GM13976 (cell line): ENCODE measurements at regions not wholly inside any gene's neighbourhood (a gene's known extent, or its start where the extent isn't known, plus 50 kb on each side); places are given as distances from the start of the nearest gene placed in this dataset.
"Not testable (repeated sequence)": the region's sequence is repeated elsewhere in the genome, so short reads cannot be mapped to it uniquely, and the experiment has no call there.

Experiments used
- DNase-seq: peaks from one replicate; pipeline ENCODE4 v3.0.0; 2012; ENCODE audit warnings: low spot score
- in situ Hi-C: fragments of 300-500 bp; cut with MboI; formaldehyde crosslinking; loops from one replicate; pipeline ENCODE4 v1.12.0; 2022; ENCODE audit warnings: low sequenced_read_pairs, mixed read lengths, inconsistent platforms; ENCODE audit not compliant: unreplicated experiment
- TF ChIP-seq, protein P1 (sequence below): IDR thresholded peaks from 2 replicates; pipeline ENCODE4 v1.5.1; 2012; ENCODE audit warnings: borderline replicate concordance, mild to moderate bottlenecking; ENCODE audit not compliant: insufficient read depth; ENCODE audit errors: extremely low read depth, missing control alignments, control extremely low read depth

DNA sequence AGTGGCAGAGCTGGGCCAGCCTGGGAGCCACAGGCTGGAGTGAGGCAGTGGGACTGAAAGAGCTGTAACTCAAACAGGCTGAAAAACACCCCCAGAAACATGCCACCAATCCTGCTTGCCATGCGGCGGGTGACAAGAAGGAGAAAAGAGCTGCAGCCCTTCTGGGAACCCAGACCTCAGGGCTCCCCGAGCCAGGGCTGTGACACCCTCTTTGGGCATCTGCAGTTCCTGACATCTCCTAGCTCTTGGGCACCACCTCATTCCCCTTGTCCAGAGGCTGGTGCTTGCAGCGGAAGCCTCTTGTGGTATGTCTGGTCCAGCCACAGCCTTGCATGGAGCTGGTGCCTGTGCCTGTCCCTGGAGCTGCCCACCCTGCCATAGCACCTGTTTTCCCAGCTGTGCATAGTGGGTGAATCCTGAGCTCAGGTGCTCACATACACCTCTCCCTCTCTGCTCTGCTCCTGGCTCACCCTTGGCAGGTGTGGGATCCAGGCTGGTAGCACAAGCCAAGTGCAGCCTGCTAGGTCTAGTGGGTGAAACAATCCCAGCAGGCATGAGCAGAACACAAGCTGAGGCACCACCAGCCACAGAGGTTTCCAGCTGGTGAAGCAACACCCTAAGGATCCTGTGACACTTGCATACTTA, 149.0 kb downstream of the CXXC4 start:
- in situ Hi-C loops, result no loop called here
- TF ChIP-seq, protein P1, sequence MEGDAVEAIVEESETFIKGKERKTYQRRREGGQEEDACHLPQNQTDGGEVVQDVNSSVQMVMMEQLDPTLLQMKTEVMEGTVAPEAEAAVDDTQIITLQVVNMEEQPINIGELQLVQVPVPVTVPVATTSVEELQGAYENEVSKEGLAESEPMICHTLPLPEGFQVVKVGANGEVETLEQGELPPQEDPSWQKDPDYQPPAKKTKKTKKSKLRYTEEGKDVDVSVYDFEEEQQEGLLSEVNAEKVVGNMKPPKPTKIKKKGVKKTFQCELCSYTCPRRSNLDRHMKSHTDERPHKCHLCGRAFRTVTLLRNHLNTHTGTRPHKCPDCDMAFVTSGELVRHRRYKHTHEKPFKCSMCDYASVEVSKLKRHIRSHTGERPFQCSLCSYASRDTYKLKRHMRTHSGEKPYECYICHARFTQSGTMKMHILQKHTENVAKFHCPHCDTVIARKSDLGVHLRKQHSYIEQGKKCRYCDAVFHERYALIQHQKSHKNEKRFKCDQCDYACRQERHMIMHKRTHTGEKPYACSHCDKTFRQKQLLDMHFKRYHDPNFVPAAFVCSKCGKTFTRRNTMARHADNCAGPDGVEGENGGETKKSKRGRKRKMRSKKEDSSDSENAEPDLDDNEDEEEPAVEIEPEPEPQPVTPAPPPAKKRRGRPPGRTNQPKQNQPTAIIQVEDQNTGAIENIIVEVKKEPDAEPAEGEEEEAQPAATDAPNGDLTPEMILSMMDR, result no peak

DNA sequence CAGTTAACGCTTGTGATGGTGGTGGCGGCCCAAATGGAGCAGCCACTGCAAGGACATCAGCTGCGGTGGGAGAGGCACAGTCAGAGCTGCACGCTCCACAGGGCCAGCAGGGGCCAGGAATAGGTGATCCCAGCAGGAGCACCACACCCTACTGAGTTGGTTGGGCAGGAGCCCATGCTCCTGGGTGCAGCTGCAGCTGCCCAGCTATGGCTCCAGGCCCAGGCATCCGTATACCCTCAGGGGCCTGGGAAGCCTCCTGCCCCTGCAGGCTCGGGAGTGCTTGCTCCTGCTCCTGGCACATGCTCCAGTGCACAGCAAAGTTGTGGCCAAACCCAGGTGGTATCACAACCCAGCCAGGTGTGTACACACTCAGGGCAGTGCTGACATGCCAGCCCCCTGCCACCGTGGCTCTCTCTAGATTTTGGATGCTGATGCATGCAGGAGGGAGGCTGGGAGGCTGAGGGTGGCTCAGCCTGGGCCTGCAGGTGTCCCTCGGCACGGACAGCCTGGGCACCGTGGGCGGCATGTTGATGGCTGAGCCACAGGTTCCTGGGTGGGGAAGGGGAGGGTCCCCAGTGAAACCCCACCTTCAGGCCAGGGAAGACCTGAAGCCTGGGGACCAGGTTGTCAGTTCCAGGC, 150.2 kb downstream of the CXXC4 start:
- in situ Hi-C loops, result no loop called here
- TF ChIP-seq, protein P1, result no peak
- DNase-seq, result no peak

More for the DNA sequence above, 149.0 kb downstream of the CXXC4 start:
- DNase-seq, result no peak

DNA sequence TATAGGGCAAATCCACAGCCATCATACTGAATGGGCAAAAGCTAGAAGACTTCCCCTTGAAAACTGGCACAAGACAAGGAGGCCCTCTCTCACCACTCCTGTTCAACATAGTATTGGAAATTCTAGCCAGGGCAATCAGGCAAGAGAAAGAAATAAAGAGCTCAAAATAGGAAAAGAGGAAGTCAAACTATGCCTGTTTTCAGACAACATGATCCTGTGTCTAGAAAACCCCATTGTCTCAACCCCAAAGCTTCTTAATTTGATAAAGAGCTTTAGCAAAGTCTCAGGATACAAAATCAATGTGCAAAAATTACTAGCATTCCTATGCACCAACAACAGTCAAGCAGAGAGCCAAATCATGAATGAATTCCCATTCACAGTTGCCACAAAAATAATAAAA, 160.3 kb downstream of the CXXC4 start:
- DNase-seq, result no peak
- in situ Hi-C loops, result no loop called here

DNA sequence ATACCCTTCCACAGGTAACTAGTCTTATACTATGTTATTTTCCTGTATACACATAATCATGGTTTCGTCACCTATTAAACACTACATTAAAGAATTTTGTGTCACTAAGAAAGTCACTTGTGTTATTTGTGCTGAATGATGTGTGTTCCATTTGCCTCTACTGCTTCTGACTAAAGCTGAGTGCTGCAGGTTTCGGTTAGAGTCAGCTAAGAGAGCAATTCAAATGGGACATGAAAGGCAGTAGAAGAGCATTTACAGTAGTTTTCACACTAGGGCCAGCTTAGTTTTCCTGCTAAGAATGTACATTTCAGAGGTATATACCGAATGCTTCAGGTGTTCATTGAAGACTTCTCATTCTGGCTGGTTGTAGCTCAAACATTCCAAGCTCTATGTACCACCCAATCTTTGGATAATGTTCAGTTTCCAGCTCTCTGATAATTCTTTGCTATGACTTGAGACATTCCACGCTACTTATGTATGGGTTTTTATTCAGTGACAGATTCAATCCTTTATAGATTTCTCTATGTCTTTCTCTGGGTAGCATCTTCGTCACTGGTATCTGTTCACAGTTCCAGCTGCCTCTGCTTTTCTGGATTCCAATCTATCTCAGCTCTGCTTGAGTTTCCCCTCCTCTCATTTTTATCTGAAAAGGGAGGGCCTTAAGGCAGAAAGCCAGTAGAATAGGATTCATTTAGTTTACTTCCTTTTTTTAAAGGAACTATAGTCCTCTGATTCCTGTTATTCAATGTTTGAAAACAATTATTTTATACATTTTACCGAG, 164.4 kb downstream of the CXXC4 start:
- no peak for DNase-seq
- in situ Hi-C loops, result no loop called here
- TF ChIP-seq, protein P1, result no peak

More for the DNA sequence above, 160.3 kb downstream of the CXXC4 start:
- TF ChIP-seq, protein P1, result no peak

DNA sequence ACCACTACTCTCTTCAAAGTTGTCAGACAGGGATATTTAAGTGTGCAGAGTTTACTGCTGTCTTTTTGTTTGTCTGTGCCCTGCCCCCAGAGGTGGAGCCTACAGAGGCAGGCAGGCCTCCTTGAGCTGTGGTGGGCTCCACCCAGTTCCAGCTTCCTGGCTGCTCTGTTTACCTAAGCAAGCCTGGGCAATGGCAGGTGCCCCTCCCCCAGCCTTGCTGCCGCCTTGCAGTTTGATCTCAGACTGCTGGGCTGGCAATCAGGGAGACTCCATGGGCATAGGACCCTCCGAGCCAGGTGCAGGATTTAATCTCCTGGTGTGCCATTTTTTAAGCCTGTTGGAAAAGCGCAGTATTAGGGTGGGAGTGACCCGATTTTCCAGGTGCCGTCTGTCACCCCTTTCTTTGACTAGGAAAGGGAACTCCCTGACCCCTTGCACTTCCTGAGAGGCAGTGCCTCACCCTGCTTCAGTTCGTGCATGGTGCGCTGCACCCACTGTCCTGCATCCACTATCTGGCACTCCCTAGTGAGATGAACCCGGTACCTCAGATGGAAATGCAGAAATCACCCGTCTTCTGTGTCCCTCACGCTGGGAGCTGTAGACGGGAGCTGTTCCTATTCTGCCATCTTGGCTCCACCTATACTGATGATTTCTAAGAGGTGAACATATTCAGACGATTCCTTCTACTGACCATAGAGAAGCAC, 167.6 kb downstream of the CXXC4 start:
- in situ Hi-C loops, DNase-seq: not testable (repeated sequence)

DNA sequence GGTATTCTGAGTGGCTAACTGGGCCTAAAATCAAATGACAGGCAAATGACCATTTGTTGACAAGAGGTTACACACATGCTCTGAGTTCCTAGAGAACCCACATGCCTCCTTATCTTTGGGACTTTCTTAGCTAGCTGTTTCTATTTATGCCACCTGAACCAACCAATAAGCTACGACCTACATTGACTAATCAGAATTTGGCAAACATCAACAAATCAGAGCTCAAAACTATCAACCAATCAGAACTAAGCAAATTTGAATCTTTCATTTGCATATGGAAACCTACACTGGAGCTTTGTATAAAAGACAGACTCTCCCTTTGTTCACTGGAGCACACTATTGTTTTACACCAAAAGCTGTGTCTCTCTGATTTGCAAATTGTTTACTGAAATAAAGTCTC, 192.0 kb downstream of the CXXC4 start:
- in situ Hi-C loops, result no loop called here
- TF ChIP-seq, protein P1, result no peak
- no peak for DNase-seq
